Mucosa of descending colon (tissue), 3 donors: ENCODE measurements at regions not wholly inside any gene's neighbourhood (a gene's known extent, or its start where the extent isn't known, plus 50 kb on each side); places are given as distances from the start of the nearest gene placed in this dataset.
"Not testable (repeated sequence)": the region's sequence is repeated elsewhere in the genome, so short reads cannot be mapped to it uniquely, and the experiment has no call there.

Source experiments
- ATAC-seq: fragments of 200-7000 bp; cut with Tn5 transposase; one replicate; pipeline ENCODE4 v1.9.1; 2020; ENCODE audit warnings: mild to moderate bottlenecking, moderate library complexity
- DNase-seq, 3 donors: peaks; one replicate each; pipeline ENCODE4 v3.0.0-alpha.2; 2020
- H3K36me3 ChIP-seq: fragments of 200-600 bp; one replicate; pipeline ENCODE4 v1.8.0; 2021; ENCODE audit warnings: low read depth, mild to moderate bottlenecking
- H3K4me1 ChIP-seq: fragments of 200-600 bp; one replicate; pipeline ENCODE4 v1.8.0; 2021; ENCODE audit warnings: low read depth, mild to moderate bottlenecking
- H3K4me3 ChIP-seq: fragments of 200-600 bp; one replicate; pipeline ENCODE4 v1.8.0; 2021; ENCODE audit warnings: mild to moderate bottlenecking
- H3K9me3 ChIP-seq: fragments of 200-600 bp; one replicate; pipeline ENCODE4 v1.8.0; 2021; ENCODE audit warnings: mild to moderate bottlenecking
- CTCF ChIP-seq: fragments of 200-600 bp; IDR thresholded peaks from one replicate; pipeline ENCODE4 v1.8.0; 2022; ENCODE audit warnings: antibody characterized with exemption, mild to moderate bottlenecking
- intact Hi-C, 2 donors: fragments of 100-400 bp; cut with DNase I in 1 of 2; cut with micrococcal nuclease in 1 of 2; formaldehyde crosslinking; loops; one replicate each; pipeline versions ENCODE4 v1.11.0 to v1.11.1; 2022; cut with DNase I, micrococcal nuclease
- donor health status: DM: no; HTN: no; CAD: no; lungs with moderate emphysema.
- donor health status: DM: no; HTN: no; CAD: no.
- donor health status: DM: no; HTN: yes; CAD: no.

- H3K4me3 ChIP-seq, result no peak overlapping the region
- no peaks in the 10 kb centered on the region for H3K9me3 ChIP-seq
- intact Hi-C loops, result no loop called here
- no peak for TF ChIP-seq CTCF
- no peak for DNase-seq
- ATAC-seq, result no peak
- H3K36me3 ChIP-seq, result no peaks in the 10 kb centered on the region
- H3K4me1 ChIP-seq, result no peaks in the 10 kb centered on the region
Observed at GRCh38 chr4:156517546-156517945, 454.1 kb downstream of the PDGFC start.

- intact Hi-C loops, result no loop called here
- no peak for TF ChIP-seq CTCF
- H3K9me3 ChIP-seq, result no peaks in the 10 kb centered on the region
Observed at GRCh38 chr4:156516698-156517097, 454.9 kb downstream of the PDGFC start.

GRCh38 chr4:156515295-156515694 is 456.3 kb downstream of the PDGFC start:
- intact Hi-C loops, result no loop called here
- DNase-seq (no peak), ATAC-seq (no peak)
- Histone ChIP-seq H3K4me1 (no peaks in the 10 kb centered on the region), H3K4me3 (no peak overlapping the region), H3K36me3 (no peaks in the 10 kb centered on the region), H3K9me3 (no peaks in the 10 kb centered on the region)
- TF ChIP-seq CTCF, result no peak

More at GRCh38 chr4:156516698-156517097, 454.9 kb downstream of the PDGFC start:
- no peaks in the 10 kb centered on the region for H3K4me1 ChIP-seq
- no peak overlapping the region for H3K4me3 ChIP-seq
- ATAC-seq (no peak), DNase-seq (no peak)
- H3K36me3 ChIP-seq, result no peaks in the 10 kb centered on the region

GRCh38 chr4:156512622-156513021 is 459.0 kb downstream of the PDGFC start:
- DNase-seq (no peak), ATAC-seq (no peak)
- Histone ChIP-seq H3K9me3 (no peaks in the 10 kb centered on the region), H3K4me3 (no peak overlapping the region), H3K36me3 (no peaks in the 10 kb centered on the region), H3K4me1 (no peaks in the 10 kb centered on the region)
- intact Hi-C loops, result no loop called here
- TF ChIP-seq CTCF, result no peak

GRCh38 chr4:156509921-156510320 is 461.7 kb downstream of the PDGFC start:
- ATAC-seq, H3K4me3 ChIP-seq, H3K36me3 ChIP-seq, H3K9me3 ChIP-seq, intact Hi-C loops, H3K4me1 ChIP-seq, DNase-seq: not testable (repeated sequence)

GRCh38 chr4:156505341-156505955 is 466.2 kb downstream of the PDGFC start:
- Histone ChIP-seq H3K36me3 (no peaks in the 10 kb centered on the region), H3K4me3 (no peak overlapping the region), H3K9me3 (no peaks in the 10 kb centered on the region), H3K4me1 (no peaks in the 10 kb centered on the region)
- DNase-seq (no peak), ATAC-seq (no peak)
- intact Hi-C loops, result no loop called here
- no peak for TF ChIP-seq CTCF
